HCT116 (cell line): ENCODE measurements at regions not wholly inside any gene's neighbourhood (a gene's known extent, or its start where the extent isn't known, plus 50 kb on each side); places are given as distances from the start of the nearest gene placed in this dataset.

ENCODE experiments used
- CTCF ChIP-seq, 3 experiments: fragments of 200-600 bp in 1 of 3; sonication (generic) in 1 of 3; IDR thresholded peaks in 2 of 3; conservative IDR thresholded peaks in 1 of 3; 2 replicates each; pipeline ENCODE4 v1.5.1; 2012 to 2017; ENCODE audit warnings: low read depth in 2 of 3, low read length in 2 of 3, antibody characterized with exemption in 1 of 3, borderline replicate concordance in 1 of 3, control low read depth in 1 of 3, mild to moderate bottlenecking in 1 of 3, mixed read lengths in 1 of 3, mixed run types in 1 of 3, moderate library complexity in 1 of 3; ENCODE audit not compliant: insufficient read depth in 1 of 3
- JUND ChIP-seq: IDR thresholded peaks from 2 replicates; pipeline ENCODE4 v1.6.1; 2012
- MAX ChIP-seq: IDR thresholded peaks from 2 replicates; pipeline ENCODE4 v1.6.1; 2012
- POLR2A ChIP-seq: IDR thresholded peaks from 2 replicates; pipeline ENCODE4 v1.7.0; 2011; ENCODE audit warnings: borderline replicate concordance; ENCODE audit not compliant: insufficient read depth, insufficient read length; ENCODE audit errors: extremely low read depth
- YY1 ChIP-seq: IDR thresholded peaks from 2 replicates; pipeline ENCODE4 v1.6.1; 2011; ENCODE audit warnings: low read length, low read depth, moderate library complexity, mild to moderate bottlenecking; ENCODE audit not compliant: insufficient replicate concordance; ENCODE audit errors: extremely low read depth

- TF ChIP-seq POLR2A (no peak), CTCF (IDR thresholded peaks at IDR 0.05 in 2 of 3, conservative IDR thresholded peaks at IDR 0.05 in 1 of 3; ENCODE audit: borderline replicate concordance in 1 of 3, insufficient read depth in 1 of 3, low read depth in 2 of 3, low read length in 2 of 3) (no peak), JUND (no peak), YY1 (no peak), MAX (no peak)
Measured at GRCh38 chr18:29285471-29285870, 1108.5 kb upstream of the CDH2 start.
